HG03469 (cell line): ENCODE measurements at regions not wholly inside any gene's neighbourhood (a gene's known extent, or its start where the extent isn't known, plus 50 kb on each side); places are given as distances from the start of the nearest gene placed in this dataset.
"Not testable (repeated sequence)": the region's sequence is repeated elsewhere in the genome, so short reads cannot be mapped to it uniquely, and the experiment has no call there.

Experiments
- ATAC-seq: cut with Tn5 transposase; IDR thresholded peaks from one replicate; pipeline ENCODE4 v1.9.1; 2021; ENCODE audit warnings: mild to moderate bottlenecking, moderate library complexity, moderate number of reproducible peaks; ENCODE audit not compliant: unreplicated experiment

GRCh38 chr5:127133071-127133470 is 59.8 kb upstream of the C5orf63 start:
- no peak for ATAC-seq

GRCh38 chr5:127136908-127137307 is 63.6 kb upstream of the C5orf63 start:
- no peak for ATAC-seq

- ATAC-seq, result no peak
These were observed 70.4 kb upstream of the C5orf63 start for GRCh38 chr5:127143722-127144121.

- ATAC-seq, result no peak
These were observed 79.7 kb upstream of the C5orf63 start for GRCh38 chr5:127153031-127153430.

- ATAC-seq, result no peak
These were observed 80.2 kb upstream of the C5orf63 start for GRCh38 chr5:127153521-127153920.

GRCh38 chr5:127163750-127164149 is 90.4 kb upstream of the C5orf63 start:
- ATAC-seq, result no peak

- no peak for ATAC-seq
These were observed 97.8 kb upstream of the C5orf63 start for GRCh38 chr5:127170918-127171600.

GRCh38 chr5:127176769-127177168 is 103.5 kb upstream of the C5orf63 start:
- ATAC-seq, result no peak

- not testable (repeated sequence) for ATAC-seq
These were observed 108.0 kb upstream of the MEGF10 start for GRCh38 chr5:127182631-127183030.

GRCh38 chr5:127183332-127183731 is 107.3 kb upstream of the MEGF10 start:
- ATAC-seq, result no peak

- no peak for ATAC-seq
These were observed 105.7 kb upstream of the MEGF10 start for GRCh38 chr5:127184851-127185250.

GRCh38 chr5:127186657-127187056 is 103.9 kb upstream of the MEGF10 start:
- no peak for ATAC-seq

GRCh38 chr5:127187706-127188105 is 102.9 kb upstream of the MEGF10 start:
- no peak for ATAC-seq

- no peak for ATAC-seq
These were observed 98.4 kb upstream of the MEGF10 start for GRCh38 chr5:127192150-127192549.

GRCh38 chr5:127192836-127193338 is 97.7 kb upstream of the MEGF10 start:
- no peak for ATAC-seq

- no peak for ATAC-seq
These were observed 94.6 kb upstream of the MEGF10 start for GRCh38 chr5:127196042-127196441.

- not testable (repeated sequence) for ATAC-seq
These were observed 93.0 kb upstream of the MEGF10 start for GRCh38 chr5:127197402-127198167.

- not testable (repeated sequence) for ATAC-seq
These were observed 87.9 kb upstream of the MEGF10 start for GRCh38 chr5:127202738-127203137.

- no peak for ATAC-seq
These were observed 86.8 kb upstream of the MEGF10 start for GRCh38 chr5:127203818-127204217.

GRCh38 chr5:127205147-127205546 is 85.4 kb upstream of the MEGF10 start:
- ATAC-seq, result no peak

GRCh38 chr5:127206320-127207113 is 84.1 kb upstream of the MEGF10 start:
- ATAC-seq, result no peak
